GM12892 (cell line): ENCODE measurements at regions not wholly inside any gene's neighbourhood (a gene's known extent, or its start where the extent isn't known, plus 50 kb on each side); places are given as distances from the start of the nearest gene placed in this dataset.

ENCODE experiments used
- POLR2A ChIP-seq: IDR thresholded peaks from 2 replicates; pipeline ENCODE4 v1.6.1; 2011; ENCODE audit warnings: low read depth, low read length, control low read depth
- POLR2AphosphoS5 ChIP-seq: IDR thresholded peaks from 2 replicates; pipeline ENCODE4 v1.6.1; 2011; ENCODE audit warnings: low read depth, low read length, control low read depth

- TF ChIP-seq POLR2AphosphoS5 (no peak), POLR2A (no peak)
Measured at GRCh38 chr4:187550256-187550950, 445.2 kb upstream of the ZFP42 start.
